ENCODE measurements at regions not wholly inside any gene's neighbourhood (a gene's known extent, or its start where the extent isn't known, plus 50 kb on each side); places are given as distances from the start of the nearest gene placed in this dataset.

DNA sequence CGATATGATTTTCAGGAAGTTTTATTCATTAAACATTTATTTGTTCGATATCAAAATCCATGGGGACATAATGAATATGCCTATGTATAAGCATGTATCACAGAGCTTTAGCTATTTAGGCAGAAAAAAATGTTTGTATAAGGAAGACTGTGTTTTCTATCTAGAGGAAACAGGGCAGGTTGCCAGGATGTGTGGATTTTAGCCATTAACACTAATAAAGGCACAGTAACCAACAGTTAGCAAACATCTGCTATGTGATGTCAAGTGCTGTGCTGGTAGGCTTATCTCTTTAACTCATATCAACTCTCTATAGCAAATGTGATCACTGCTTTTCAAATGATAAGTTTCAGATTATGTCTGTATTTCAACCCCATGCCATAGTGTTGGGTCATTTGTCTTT, 708.9 kb upstream of the HS3ST1 start:
- Histone ChIP-seq H3K4me3 (ENCODE audit: low read depth, low read length) (no peak overlapping the region), H3K9me3 (ENCODE audit: control insufficient read depth, low read length) (no peaks in the 10 kb centered on the region), H3K9ac (no peak overlapping the region), H3K4me1 (no peaks in the 10 kb centered on the region), H3K4me2 (ENCODE audit: low read length) (no peak overlapping the region), H2AFZ (no peak overlapping the region), H3K27me3 (ENCODE audit: control insufficient read depth, insufficient read depth, low read length) (no peaks in the 10 kb centered on the region), H3K79me2 (no peaks in the 10 kb centered on the region), H3K36me3 (ENCODE audit: control insufficient read depth, insufficient read depth, low read length) (no peaks in the 10 kb centered on the region), H3K27ac (no peak overlapping the region)
- TF ChIP-seq, protein P1, sequence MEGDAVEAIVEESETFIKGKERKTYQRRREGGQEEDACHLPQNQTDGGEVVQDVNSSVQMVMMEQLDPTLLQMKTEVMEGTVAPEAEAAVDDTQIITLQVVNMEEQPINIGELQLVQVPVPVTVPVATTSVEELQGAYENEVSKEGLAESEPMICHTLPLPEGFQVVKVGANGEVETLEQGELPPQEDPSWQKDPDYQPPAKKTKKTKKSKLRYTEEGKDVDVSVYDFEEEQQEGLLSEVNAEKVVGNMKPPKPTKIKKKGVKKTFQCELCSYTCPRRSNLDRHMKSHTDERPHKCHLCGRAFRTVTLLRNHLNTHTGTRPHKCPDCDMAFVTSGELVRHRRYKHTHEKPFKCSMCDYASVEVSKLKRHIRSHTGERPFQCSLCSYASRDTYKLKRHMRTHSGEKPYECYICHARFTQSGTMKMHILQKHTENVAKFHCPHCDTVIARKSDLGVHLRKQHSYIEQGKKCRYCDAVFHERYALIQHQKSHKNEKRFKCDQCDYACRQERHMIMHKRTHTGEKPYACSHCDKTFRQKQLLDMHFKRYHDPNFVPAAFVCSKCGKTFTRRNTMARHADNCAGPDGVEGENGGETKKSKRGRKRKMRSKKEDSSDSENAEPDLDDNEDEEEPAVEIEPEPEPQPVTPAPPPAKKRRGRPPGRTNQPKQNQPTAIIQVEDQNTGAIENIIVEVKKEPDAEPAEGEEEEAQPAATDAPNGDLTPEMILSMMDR (IDR thresholded peaks at IDR 0.05): no peak

GRCh38 chr4:12126474-12126873, 697.8 kb upstream of the HS3ST1 start:
- Histone ChIP-seq H3K27me3 (ENCODE audit: control insufficient read depth, insufficient read depth, low read length) (no peaks in the 10 kb centered on the region), H3K4me1 (no peaks in the 10 kb centered on the region), H3K4me2 (ENCODE audit: low read length) (no peak overlapping the region), H3K79me2 (no peaks in the 10 kb centered on the region), H3K9me3 (ENCODE audit: control insufficient read depth, low read length) (no peaks in the 10 kb centered on the region), H3K9ac (no peak overlapping the region), H2AFZ (no peak overlapping the region), H3K36me3 (ENCODE audit: control insufficient read depth, insufficient read depth, low read length) (no peaks in the 10 kb centered on the region), H3K4me3 (ENCODE audit: low read depth, low read length) (no peak overlapping the region), H3K27ac (no peak overlapping the region)
- TF ChIP-seq, protein P1 (IDR thresholded peaks at IDR 0.05): no peak

- Histone ChIP-seq H3K4me3 (ENCODE audit: low read depth, low read length) (no peak overlapping the region), H3K9me3 (ENCODE audit: control insufficient read depth, low read length) (no peaks in the 10 kb centered on the region), H3K4me2 (ENCODE audit: low read length) (no peak overlapping the region), H3K27ac (no peak overlapping the region), H3K27me3 (ENCODE audit: control insufficient read depth, insufficient read depth, low read length) (no peaks in the 10 kb centered on the region), H3K79me2 (no peaks in the 10 kb centered on the region), H3K4me1 (no peaks in the 10 kb centered on the region), H3K36me3 (ENCODE audit: control insufficient read depth, insufficient read depth, low read length) (no peaks in the 10 kb centered on the region), H3K9ac (no peak overlapping the region), H2AFZ (no peak overlapping the region)
- TF ChIP-seq, protein P1 (IDR thresholded peaks at IDR 0.05): no peak
These were observed 695.4 kb upstream of the HS3ST1 start for GRCh38 chr4:12124138-12124537.

DNA sequence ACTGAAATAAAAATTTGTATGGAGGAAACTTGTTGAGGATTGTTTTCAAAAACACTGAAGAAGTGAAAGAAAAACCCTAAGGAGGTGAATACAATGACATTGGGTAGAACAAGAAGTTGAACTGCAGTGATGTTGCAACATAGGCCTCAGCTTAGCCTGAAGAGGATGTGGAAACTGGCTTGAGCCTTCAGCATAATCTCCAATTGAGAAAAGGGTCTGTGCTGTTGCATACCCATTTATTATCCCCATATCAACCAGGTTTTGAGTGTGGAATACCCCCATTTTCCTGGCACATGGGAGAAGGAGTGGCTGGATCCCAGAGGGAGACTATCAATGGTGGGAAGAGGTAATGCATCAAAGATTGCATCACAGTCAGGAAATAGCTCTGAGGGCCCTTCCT, 695.0 kb upstream of the HS3ST1 start:
- Histone ChIP-seq H3K9me3 (ENCODE audit: control insufficient read depth, low read length) (no peaks in the 10 kb centered on the region), H3K9ac (no peak overlapping the region), H3K79me2 (no peaks in the 10 kb centered on the region), H3K27me3 (ENCODE audit: control insufficient read depth, insufficient read depth, low read length) (no peaks in the 10 kb centered on the region), H3K36me3 (ENCODE audit: control insufficient read depth, insufficient read depth, low read length) (no peaks in the 10 kb centered on the region), H2AFZ (no peak overlapping the region), H3K4me2 (ENCODE audit: low read length) (no peak overlapping the region), H3K4me3 (ENCODE audit: low read depth, low read length) (no peak overlapping the region), H3K27ac (no peak overlapping the region), H3K4me1 (no peaks in the 10 kb centered on the region)
- TF ChIP-seq, protein P1 (IDR thresholded peaks at IDR 0.05): no peak

- Histone ChIP-seq H3K4me1 (no peaks in the 10 kb centered on the region), H3K79me2 (no peaks in the 10 kb centered on the region), H3K36me3 (ENCODE audit: control insufficient read depth, insufficient read depth, low read length) (no peaks in the 10 kb centered on the region), H2AFZ (no peak overlapping the region), H3K9ac (no peak overlapping the region), H3K4me3 (ENCODE audit: low read depth, low read length) (no peak overlapping the region), H3K9me3 (ENCODE audit: control insufficient read depth, low read length) (no peaks in the 10 kb centered on the region), H3K4me2 (ENCODE audit: low read length) (no peak overlapping the region), H3K27me3 (ENCODE audit: control insufficient read depth, insufficient read depth, low read length) (no peaks in the 10 kb centered on the region), H3K27ac (no peak overlapping the region)
- TF ChIP-seq, protein P1 (IDR thresholded peaks at IDR 0.05): no peak
These were observed 693.6 kb upstream of the HS3ST1 start for GRCh38 chr4:12122316-12122715.
